ENCODE measurements at regions not wholly inside any gene's neighbourhood (a gene's known extent, or its start where the extent isn't known, plus 50 kb on each side); places are given as distances from the start of the nearest gene placed in this dataset.

DNA sequence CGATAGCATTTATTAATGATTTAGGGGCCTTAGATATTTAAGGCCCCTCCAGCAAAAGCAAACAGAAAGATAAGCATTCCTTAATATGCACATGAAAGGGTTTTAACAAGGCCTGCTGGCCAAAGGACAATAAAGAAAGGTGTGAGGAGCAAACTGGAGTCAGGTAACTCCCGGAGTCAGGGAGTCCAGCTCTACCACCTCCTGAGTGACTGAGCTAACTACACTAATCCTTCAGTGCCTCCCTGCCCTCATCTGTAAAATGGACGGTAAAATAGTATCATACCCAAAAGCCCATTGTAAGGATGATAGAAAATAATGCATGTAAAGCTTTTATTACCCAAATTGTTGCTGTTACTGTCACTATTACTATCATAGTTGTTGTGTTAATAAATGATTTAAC is 161.7 kb downstream of the SIPA1L2 start:
- POLR2A ChIA-PET = no interaction called here
- no peak overlapping the region for H3K4me3 ChIP-seq (ENCODE audit: low read depth in 2 of 2, low read length in 1 of 2)
- no peak overlapping the region for H2AFZ ChIP-seq (ENCODE audit: low read depth)
- H3K79me2 ChIP-seq (ENCODE audit: insufficient read depth) = no peaks in the 10 kb centered on the region
- H3K4me1 ChIP-seq (ENCODE audit: control insufficient read depth in 1 of 2, insufficient read depth in 2 of 2, low read depth in 1 of 2, low read length in 1 of 2) = peaks cover 0 to 3% of the 10 kb centered on the region in 2 experiments; a peak in 2 of 4 replicates
- H3K9ac ChIP-seq = no peak overlapping the region
- H3F3A ChIP-seq (replicated peaks; ENCODE audit: insufficient read depth) = peaks cover 3% of the 10 kb centered on the region
- no peaks in the 10 kb centered on the region for H3K9me3 ChIP-seq
- WGBS (ENCODE audit: low lambda C conversion rate) = 62% methylated on average over 3 of the region's 3 CpGs
- no peak overlapping the region for H3K4me2 ChIP-seq
- TF ChIP-seq RAD21 (IDR thresholded peaks at IDR 0.05; ENCODE audit: low read length) = no peak
- no peak for TF ChIP-seq MXI1 (IDR thresholded peaks at IDR 0.05; ENCODE audit: low read depth, low read length)
- no peak for TF ChIP-seq IRF3 (IDR thresholded peaks at IDR 0.05; ENCODE audit: low read depth, low read length)
- TF ChIP-seq JUND (IDR thresholded peaks at IDR 0.05) = no peak
- no peak for DNase-seq
- no peaks in the 10 kb centered on the region for H3K9me2 ChIP-seq
- H3K27me3 ChIP-seq (ENCODE audit: insufficient read depth) = no peaks in the 10 kb centered on the region
- H4K20me1 ChIP-seq (ENCODE audit: insufficient read depth) = no peaks in the 10 kb centered on the region
- H3K27ac ChIP-seq (ENCODE audit: low read depth in 2 of 2, low read length in 1 of 2) = no peak overlapping the region
- CTCF ChIA-PET = interaction anchor here (0.6 to 1.4 kb wide), 6 partner anchors 11 to 601 kb away, joined by 3 to 5 read pairs (median 3); no protein-coding TSS in a partner anchor
- H3K36me3 ChIP-seq (replicated peaks in 1 of 2; ENCODE audit: control insufficient read depth in 1 of 2, insufficient read depth in 2 of 2, low read length in 1 of 2) = peaks cover 0 to 3% of the 10 kb centered on the region in 2 experiments

- H3K27me3 ChIP-seq (ENCODE audit: insufficient read depth) = no peaks in the 10 kb centered on the region
- no peaks in the 10 kb centered on the region for H4K20me1 ChIP-seq (ENCODE audit: insufficient read depth)
- DNase-seq = no peak
- 79% methylated on average over 9 of the region's 9 CpGs for WGBS (ENCODE audit: low lambda C conversion rate)
- TF ChIP-seq POLR2AphosphoS5 (IDR thresholded peaks at IDR 0.05; ENCODE audit: low read depth, low read length) (no peak), EP300 (IDR thresholded peaks at IDR 0.05; ENCODE audit: borderline replicate concordance in 1 of 2, low read depth in 1 of 2, low read length in 1 of 2) (no peak), YY1 (IDR thresholded peaks at IDR 0.05; ENCODE audit: low read depth) (no peak), MEF2A (IDR thresholded peaks at IDR 0.05; ENCODE audit: borderline replicate concordance, low read depth) (no peak), RAD21 (IDR thresholded peaks at IDR 0.05; ENCODE audit: low read length) (no peak), JUND (IDR thresholded peaks at IDR 0.05) (no peak), TEAD4 (IDR thresholded peaks at IDR 0.05; ENCODE audit: borderline replicate concordance, insufficient read depth) (no peak), CTCF (IDR thresholded peaks at IDR 0.05) (no peak), FOXM1 (IDR thresholded peaks at IDR 0.05; ENCODE audit: low read depth) (no peak), FOSL2 (IDR thresholded peaks at IDR 0.05; ENCODE audit: borderline replicate concordance, low read depth) (no peak), ELF1 (IDR thresholded peaks at IDR 0.05) (no peak)
- TF ChIP-seq, protein P1, sequence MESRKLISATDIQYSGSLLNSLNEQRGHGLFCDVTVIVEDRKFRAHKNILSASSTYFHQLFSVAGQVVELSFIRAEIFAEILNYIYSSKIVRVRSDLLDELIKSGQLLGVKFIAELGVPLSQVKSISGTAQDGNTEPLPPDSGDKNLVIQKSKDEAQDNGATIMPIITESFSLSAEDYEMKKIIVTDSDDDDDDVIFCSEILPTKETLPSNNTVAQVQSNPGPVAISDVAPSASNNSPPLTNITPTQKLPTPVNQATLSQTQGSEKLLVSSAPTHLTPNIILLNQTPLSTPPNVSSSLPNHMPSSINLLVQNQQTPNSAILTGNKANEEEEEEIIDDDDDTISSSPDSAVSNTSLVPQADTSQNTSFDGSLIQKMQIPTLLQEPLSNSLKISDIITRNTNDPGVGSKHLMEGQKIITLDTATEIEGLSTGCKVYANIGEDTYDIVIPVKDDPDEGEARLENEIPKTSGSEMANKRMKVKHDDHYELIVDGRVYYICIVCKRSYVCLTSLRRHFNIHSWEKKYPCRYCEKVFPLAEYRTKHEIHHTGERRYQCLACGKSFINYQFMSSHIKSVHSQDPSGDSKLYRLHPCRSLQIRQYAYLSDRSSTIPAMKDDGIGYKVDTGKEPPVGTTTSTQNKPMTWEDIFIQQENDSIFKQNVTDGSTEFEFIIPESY (IDR thresholded peaks at IDR 0.05; ENCODE audit: borderline replicate concordance, low read depth) = no peak
- TF ChIP-seq, protein P2, sequence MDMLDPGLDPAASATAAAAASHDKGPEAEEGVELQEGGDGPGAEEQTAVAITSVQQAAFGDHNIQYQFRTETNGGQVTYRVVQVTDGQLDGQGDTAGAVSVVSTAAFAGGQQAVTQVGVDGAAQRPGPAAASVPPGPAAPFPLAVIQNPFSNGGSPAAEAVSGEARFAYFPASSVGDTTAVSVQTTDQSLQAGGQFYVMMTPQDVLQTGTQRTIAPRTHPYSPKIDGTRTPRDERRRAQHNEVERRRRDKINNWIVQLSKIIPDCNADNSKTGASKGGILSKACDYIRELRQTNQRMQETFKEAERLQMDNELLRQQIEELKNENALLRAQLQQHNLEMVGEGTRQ (IDR thresholded peaks at IDR 0.05; ENCODE audit: borderline replicate concordance, low read depth, low read length) = no peak
- no peak overlapping the region for H3K4me3 ChIP-seq (ENCODE audit: low read depth in 2 of 2, low read length in 1 of 2)
- ChIA-PET POLR2A (no interaction called here), CTCF (interaction anchor here (1.0 to 1.4 kb wide), 4 partner anchors 9 to 160 kb away, joined by 3 to 5 read pairs (median 3); no protein-coding TSS in a partner anchor)
- no peaks in the 10 kb centered on the region for H3K9me2 ChIP-seq
- peaks cover 0 to 3% of the 10 kb centered on the region in 2 experiments for H3K36me3 ChIP-seq (replicated peaks in 1 of 2; ENCODE audit: control insufficient read depth in 1 of 2, insufficient read depth in 2 of 2, low read length in 1 of 2)
- H2AFZ ChIP-seq (ENCODE audit: low read depth) = no peak overlapping the region
- no peaks in the 10 kb centered on the region for H3K79me2 ChIP-seq (ENCODE audit: insufficient read depth)
- no peaks in the 10 kb centered on the region for H3K9me3 ChIP-seq
- no peak overlapping the region for H3K9ac ChIP-seq
- H3K4me2 ChIP-seq = no peak overlapping the region
- peaks cover 0 to 6% of the 10 kb centered on the region in 2 experiments; a peak in 2 of 4 replicates for H3K4me1 ChIP-seq (ENCODE audit: control insufficient read depth in 1 of 2, insufficient read depth in 2 of 2, low read depth in 1 of 2, low read length in 1 of 2)
- no peaks in the 10 kb centered on the region for H3F3A ChIP-seq (replicated peaks; ENCODE audit: insufficient read depth)
- H3K27ac ChIP-seq (ENCODE audit: low read depth in 2 of 2, low read length in 1 of 2) = no peak overlapping the region
Observed at GRCh38 chr1:232467073-232467760, 162.7 kb downstream of the SIPA1L2 start.

All from SK-N-SH (cell line).